NCI-H510A treated with DMSO at 0.1 percent for 48 hours (cell line): ENCODE measurements at regions not wholly inside any gene's neighbourhood (a gene's known extent, or its start where the extent isn't known, plus 50 kb on each side); places are given as distances from the start of the nearest gene placed in this dataset.

ENCODE experiments used
- DNase-seq: peaks from one replicate; lab custom pipeline; 2025; lab: John Stamatoyannopoulos, UW

DNA sequence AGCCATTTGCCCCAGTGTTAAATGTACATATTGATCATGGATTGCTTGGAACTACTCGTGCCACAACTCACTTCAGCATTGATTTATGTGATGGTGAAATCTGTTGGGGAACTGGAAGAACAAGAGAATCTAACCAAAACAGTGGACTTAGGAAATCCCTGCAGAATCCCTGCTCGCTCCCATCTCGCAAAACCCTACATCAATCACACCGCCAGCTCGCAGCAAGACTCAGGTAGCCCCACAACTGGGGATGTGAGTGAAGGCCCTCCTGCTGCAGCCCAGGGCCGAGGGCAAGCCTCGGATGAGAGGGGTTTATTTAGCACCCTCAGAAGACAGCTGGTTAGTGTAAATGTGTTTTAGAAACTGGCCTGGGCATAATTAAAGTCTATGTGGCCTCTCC lies 171.6 kb downstream of the ANAPC1 start:
- no peak for DNase-seq

GRCh38 chr2:111712940-111713515 lies 171.0 kb downstream of the ANAPC1 start:
- DNase-seq: no peak

DNA sequence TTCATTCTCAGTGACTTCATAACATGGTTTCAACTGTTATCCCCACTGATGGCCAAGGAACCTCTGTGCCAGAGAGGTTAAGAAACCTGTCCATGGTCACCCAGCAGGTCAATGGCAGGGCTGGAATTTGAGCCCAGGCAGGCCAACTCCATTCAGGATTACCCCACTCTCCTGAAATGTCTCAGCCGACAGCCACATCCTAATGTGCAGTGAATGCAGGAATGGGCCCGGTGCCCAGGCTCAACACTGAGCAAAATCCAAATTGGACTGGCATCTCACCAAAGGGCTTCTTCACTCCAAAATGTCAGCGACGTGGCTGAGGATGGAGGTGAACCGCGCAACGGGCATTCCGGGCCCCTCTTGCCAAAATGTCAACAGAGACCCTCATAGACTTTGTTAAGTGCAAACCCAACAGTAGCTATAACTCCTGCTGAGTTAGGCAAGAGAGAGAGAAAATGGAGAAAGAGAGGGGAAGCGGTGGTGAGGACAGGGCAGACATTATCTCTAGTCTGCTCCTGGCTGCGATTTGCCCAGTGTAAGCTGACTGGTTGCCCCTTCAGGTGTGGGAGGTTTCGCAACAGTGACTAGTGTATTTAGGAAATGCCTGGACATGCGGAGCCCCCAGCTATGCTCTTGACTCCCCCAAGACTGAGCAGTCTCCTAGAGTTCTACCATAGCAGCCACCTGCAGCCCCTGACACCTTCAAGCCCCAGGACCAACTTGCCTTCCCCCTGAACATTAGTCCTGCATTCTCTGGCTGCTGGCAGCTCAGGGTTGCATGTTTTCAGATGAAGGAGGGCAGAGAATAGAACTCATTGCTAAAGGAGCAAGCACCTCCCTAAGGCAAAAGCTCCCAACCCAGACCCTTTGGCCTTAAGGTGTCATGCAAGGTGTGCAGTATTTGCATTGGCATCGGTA lies 167.7 kb downstream of the ANAPC1 start:
- DNase-seq: no peak

DNA sequence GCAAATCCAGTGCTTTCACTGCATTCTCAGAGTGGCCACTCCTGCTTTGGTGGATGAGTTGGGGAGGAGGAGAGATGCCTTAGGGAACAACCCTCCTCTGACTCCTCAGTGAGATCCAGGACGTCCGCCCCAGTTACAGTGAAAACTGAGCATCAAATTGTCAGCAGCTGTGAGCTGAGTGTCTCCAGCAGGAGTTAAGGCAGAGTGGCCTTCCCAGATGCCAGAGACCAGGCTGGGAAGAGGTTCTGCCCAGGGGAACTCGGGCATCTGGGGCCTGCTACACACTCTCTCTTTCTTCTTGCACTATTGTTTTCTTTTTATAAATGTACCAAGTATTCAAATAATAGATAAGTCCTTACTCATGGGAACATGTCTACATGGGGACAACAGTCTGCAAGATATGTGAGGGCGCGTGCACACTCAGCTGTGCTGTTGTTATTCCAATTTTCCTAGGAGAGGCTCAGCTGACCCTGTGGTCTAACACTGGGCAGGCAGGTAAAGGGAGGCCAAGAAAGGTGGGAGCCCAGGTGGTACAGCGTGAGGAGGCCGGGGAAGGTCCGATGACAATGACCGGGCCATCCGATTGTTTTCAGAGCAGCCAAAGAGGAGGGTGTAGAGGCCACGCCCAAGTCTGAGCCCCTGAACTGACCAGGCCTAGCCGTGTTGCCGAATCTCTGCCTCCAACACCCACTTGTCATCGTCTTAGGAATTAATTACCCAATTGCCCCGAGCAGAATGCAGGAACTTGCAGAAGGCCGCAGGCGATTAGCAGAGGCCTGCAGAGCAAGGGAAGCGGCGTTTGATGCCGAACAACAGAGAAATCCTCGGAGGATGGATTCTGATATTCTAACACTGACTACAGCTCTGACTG lies 166.9 kb downstream of the ANAPC1 start:
- no peak for DNase-seq
